GM12878 (cell line): ENCODE measurements at regions not wholly inside any gene's neighbourhood (a gene's known extent, or its start where the extent isn't known, plus 50 kb on each side); places are given as distances from the start of the nearest gene placed in this dataset.

Experiments used
- ATAC-seq: fragments of 200-7000 bp; cut with Tn5 transposase; 3 replicates; pipeline ENCODE4 v1.9.1; 2020; ENCODE audit warnings: mild to moderate bottlenecking, moderate library complexity
- BruUV-seq: library from RNA; stranded (reverse); fragments of 400-500 nt; replicated peaks from 2 replicates; lab custom pipeline; 2021; lab: Mats Ljungman, UMichigan
- CTCF ChIA-PET: fragments of 300-600 bp; sonication (Branson Sonifier 250); formaldehyde crosslinking; extraction: SDS; loops from one replicate; lab custom pipeline; 2021; ENCODE audit warnings: inconsistent platforms; lab: Yijun Ruan, JAX
- POLR2A ChIA-PET: fragments of 350-600 bp; formaldehyde crosslinking; extraction: SDS; loops from one replicate; lab custom pipeline; 2021; ENCODE audit warnings: inconsistent platforms; lab: Charles Lee
- RAD21 ChIA-PET: fragments of 300-600 bp; sonication (Branson Sonifier 250); formaldehyde crosslinking; loops from one replicate; lab custom pipeline; 2023; ENCODE audit warnings: antibody characterized with exemption; ENCODE audit not compliant: unreplicated experiment; lab: Charles Lee
- SMC1A ChIA-PET: fragments of 300-600 bp; sonication (Branson Sonifier 250); formaldehyde crosslinking; loops from one replicate; lab custom pipeline; 2023; ENCODE audit not compliant: unreplicated experiment, uncharacterized antibody; lab: Charles Lee
- DNase-seq: peaks from one replicate; pipeline ENCODE4 v3.0.0-alpha.2; 2011; ENCODE audit warnings: low read depth, low spot score
- FAIRE-seq: peaks from 3 replicates; lab custom pipeline; 2011; peaks lifted over from hg19 to GRCh38; lab: Jason Lieb, UNC
- H2AFZ ChIP-seq: 2 replicates; pipeline ENCODE4 v1.6.0; 2011; ENCODE audit warnings: low read depth, low read length, control low read depth; ENCODE audit not compliant: control insufficient read depth
- H3K27ac ChIP-seq: 2 replicates; pipeline ENCODE4 v1.5.1; 2011; ENCODE audit warnings: control low read depth; ENCODE audit not compliant: control insufficient read depth, insufficient read depth
- H3K27me3 ChIP-seq, 2 experiments: replicated peaks in 1 of 2; 2 replicates each; pipeline versions ENCODE4 v1.6.0 to v1.6.1; 2011; ENCODE audit warnings: low read length in 1 of 2; ENCODE audit not compliant: control insufficient read depth in 2 of 2, insufficient read depth in 2 of 2
- H3K36me3 ChIP-seq, 2 experiments: 2 replicates each; pipeline ENCODE4 v1.5.1; 2011; ENCODE audit warnings: low read length in 1 of 2; ENCODE audit not compliant: control insufficient read depth in 2 of 2, insufficient read depth in 2 of 2
- H3K4me1 ChIP-seq: 2 replicates; pipeline ENCODE4 v1.6.1; 2011; ENCODE audit warnings: mild to moderate bottlenecking, low read length, moderate library complexity, mixed read lengths; ENCODE audit not compliant: control insufficient read depth, insufficient read depth
- H3K4me2 ChIP-seq: 2 replicates; pipeline ENCODE4 v1.6.0; 2011; ENCODE audit warnings: control low read depth; ENCODE audit not compliant: control insufficient read depth, insufficient read depth
- H3K4me3 ChIP-seq: fragments of 200-600 bp; sonication (generic); 2 replicates; pipeline ENCODE4 v1.5.1; 2016
- H3K79me2 ChIP-seq: 2 replicates; pipeline ENCODE4 v1.6.0; 2011; ENCODE audit warnings: low read length; ENCODE audit not compliant: control insufficient read depth, insufficient read depth
- H3K9ac ChIP-seq: 2 replicates; pipeline ENCODE4 v1.8.0; 2011; ENCODE audit warnings: low read length, control low read depth, mixed read lengths; ENCODE audit not compliant: control insufficient read depth, insufficient read depth
- H3K9me3 ChIP-seq: replicated peaks from 3 replicates; pipeline ENCODE4 v1.5.1; 2011; ENCODE audit warnings: mild to moderate bottlenecking, low read length; ENCODE audit not compliant: control insufficient read depth, insufficient read depth
- H4K20me1 ChIP-seq: 2 replicates; pipeline ENCODE4 v1.6.0; 2011; ENCODE audit not compliant: control insufficient read depth, insufficient read depth
- BCL3 ChIP-seq: IDR thresholded peaks from 2 replicates; pipeline ENCODE4 v1.6.1; 2011; ENCODE audit warnings: borderline replicate concordance, low read depth, mild to moderate bottlenecking, moderate library complexity, low read length; ENCODE audit not compliant: insufficient read depth, poor library complexity, severe bottlenecking
- BRCA1 ChIP-seq: IDR thresholded peaks from 2 replicates; pipeline ENCODE4 v1.6.1; 2011; ENCODE audit warnings: low read depth, low read length, improper control_type of control experiment
- CEBPB ChIP-seq, 2 experiments: fragments of 150-350 bp in 1 of 2; IDR thresholded peaks; 2 replicates each; pipeline ENCODE4 v1.6.1; 2012 to 2014; ENCODE audit warnings: low read depth in 2 of 2, low read length in 2 of 2, borderline replicate concordance in 1 of 2, inconsistent platforms in 1 of 2
- DPF2 ChIP-seq: fragments of 450-650 bp; IDR thresholded peaks from 2 replicates; pipeline ENCODE4 v1.6.1; 2017; ENCODE audit warnings: mild to moderate bottlenecking
- IKZF2 ChIP-seq, 2 experiments: fragments of 450-650 bp; IDR thresholded peaks; 2 replicates each; pipeline ENCODE4 v1.6.1; 2017; ENCODE audit warnings: mild to moderate bottlenecking in 2 of 2, moderate library complexity in 2 of 2
- MEF2A ChIP-seq: IDR thresholded peaks from 2 replicates; pipeline ENCODE4 v1.6.1; 2011; ENCODE audit warnings: low read depth, mild to moderate bottlenecking, low read length, moderate library complexity; ENCODE audit not compliant: insufficient read depth
- MTA3 ChIP-seq: IDR thresholded peaks from 2 replicates; pipeline ENCODE4 v1.6.1; 2012; ENCODE audit warnings: low read length, inconsistent platforms, borderline replicate concordance
- PKNOX1 ChIP-seq: fragments of 450-650 bp; IDR thresholded peaks from 2 replicates; pipeline ENCODE4 v1.6.1; 2016; ENCODE audit warnings: mild to moderate bottlenecking
- POLR2AphosphoS2 ChIP-seq: IDR thresholded peaks from 2 replicates; pipeline ENCODE4 v1.6.1; 2011; ENCODE audit warnings: low read depth, mild to moderate bottlenecking, low read length, improper control_type of control experiment, moderate library complexity
- POU2F2 ChIP-seq: IDR thresholded peaks from 3 replicates; pipeline ENCODE4 v1.6.1; 2011; ENCODE audit warnings: low read depth, mild to moderate bottlenecking, low read length, borderline replicate concordance
- SIN3A ChIP-seq: IDR thresholded peaks from 2 replicates; pipeline ENCODE4 v1.6.1; 2012; ENCODE audit warnings: low read depth, low read length, improper control_type of control experiment
- SUZ12 ChIP-seq: fragments of 200-600 bp; sonication (generic); IDR thresholded peaks from one replicate; pipeline ENCODE4 v1.6.1; 2018; ENCODE audit warnings: antibody characterized with exemption, mild to moderate bottlenecking; ENCODE audit not compliant: unreplicated experiment
- TBL1XR1 ChIP-seq: IDR thresholded peaks from 2 replicates; pipeline ENCODE4 v1.6.1; 2012; ENCODE audit warnings: low read depth, low read length, improper control_type of control experiment
- ZBTB33 ChIP-seq: fragments of 450-650 bp; IDR thresholded peaks from 2 replicates; pipeline ENCODE4 v1.6.1; 2017; ENCODE audit warnings: mild to moderate bottlenecking
- ZZZ3 ChIP-seq: IDR thresholded peaks from 2 replicates; pipeline ENCODE4 v1.6.1; 2011; ENCODE audit warnings: low read depth; ENCODE audit not compliant: control insufficient read depth, insufficient read length
- WGBS: methylation state at CpG from one replicate; pipeline ENCODE4 v1.1.6; 2016; ENCODE audit warnings: low lambda C conversion rate; ENCODE audit not compliant: insufficient replicate concordance, insufficient coverage; ENCODE audit errors: missing lambda C conversion rate; 5-methylcytosine and 5-hydroxymethylcytosine counted together
- in situ Hi-C: fragments of 300-500 bp; cut with MboI; formaldehyde crosslinking; loops from 9 replicates; pipeline ENCODE4 v1.14.3; 2018; ENCODE audit warnings: mixed read lengths
- intact Hi-C: fragments of 100-400 bp; cut with micrococcal nuclease; formaldehyde crosslinking; loops from one replicate; pipeline ENCODE4 v1.14.2; 2022; ENCODE audit not compliant: unreplicated experiment
- TF ChIP-seq, protein P1 (sequence below): fragments of 450-650 bp; formaldehyde crosslinking; IDR thresholded peaks from 2 replicates; pipeline ENCODE4 v1.4.0; 2022; ENCODE audit warnings: mild to moderate bottlenecking, moderate library complexity

DNA sequence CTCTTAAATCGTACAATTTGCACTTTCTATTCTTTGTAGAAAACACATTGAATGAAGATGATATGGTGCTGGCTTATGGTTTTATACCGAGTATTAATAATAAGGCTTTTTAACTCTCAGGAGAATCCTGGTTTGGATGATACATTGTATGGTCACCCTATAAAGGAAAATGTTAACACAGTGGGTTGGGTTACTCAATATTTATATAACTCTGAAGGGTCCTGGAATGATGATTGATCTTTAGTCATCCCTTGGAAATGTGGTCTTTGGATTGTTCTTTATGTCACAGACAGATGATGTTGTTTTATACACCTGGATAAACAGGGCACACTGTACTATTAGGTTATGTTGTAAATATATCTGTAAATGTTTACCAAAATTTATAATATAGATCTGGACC is 496.2 kb upstream of the NDST4 start (continued):
- no peak for TF ChIP-seq ZBTB33

DNA sequence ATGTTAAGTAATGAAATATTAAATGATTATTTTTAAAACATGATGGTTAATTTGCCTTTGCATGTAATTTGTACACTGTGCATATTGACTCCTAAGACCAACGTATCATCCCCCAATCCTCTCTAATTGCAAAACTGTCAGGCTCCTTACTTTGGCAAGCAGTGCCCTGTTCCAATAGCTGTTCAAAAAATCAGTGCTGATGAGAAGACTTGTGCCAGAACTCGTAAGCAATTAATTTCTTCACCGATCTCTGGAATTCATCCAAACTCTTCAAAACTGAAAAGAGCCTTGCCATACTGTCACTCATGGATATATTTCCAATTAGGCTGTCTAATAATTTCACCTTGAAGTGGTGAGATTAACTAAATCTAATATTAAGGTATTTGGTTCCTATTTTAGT is 493.9 kb upstream of the NDST4 start:
- Histone ChIP-seq H3K27me3 (no peaks in the 10 kb centered on the region), H3K27ac (no peak overlapping the region), H3K9me3 (no peaks in the 10 kb centered on the region), H3K36me3 (no peaks in the 10 kb centered on the region), H3K4me2 (no peak overlapping the region), H3K79me2 (no peaks in the 10 kb centered on the region), H4K20me1 (no peaks in the 10 kb centered on the region), H3K4me1 (no peaks in the 10 kb centered on the region), H3K9ac (no peak overlapping the region), H3K4me3 (no peak overlapping the region), H2AFZ (no peak overlapping the region)
- 41% methylated on average over 3 of the region's 3 CpGs for WGBS
- intact Hi-C loops = no loop called here
- FAIRE-seq (no peak), ATAC-seq (no peak), DNase-seq (no peak)
- RAD21 ChIA-PET = no interaction called here
- CTCF ChIA-PET = no interaction called here
- POLR2A ChIA-PET = no interaction called here
- SMC1A ChIA-PET = interaction anchor here (0.9 to 1.4 kb wide), 2 partner anchors 25 to 1690 kb away, joined by 3 read pairs; no protein-coding TSS in a partner anchor
- in situ Hi-C loops = no loop called here
- BruUV-seq = no TSS peak
- TF ChIP-seq POLR2AphosphoS2 (no peak), MTA3 (no peak), DPF2 (no peak), PKNOX1 (no peak), BRCA1 (no peak), POU2F2 (no peak), MEF2A (no peak), BCL3 (no peak), CEBPB (IDR thresholded peaks at IDR 0.05; ENCODE audit: borderline replicate concordance in 1 of 2, low read depth in 2 of 2, low read length in 2 of 2) (no peak), IKZF2 (IDR thresholded peaks at IDR 0.05) (no peak), SUZ12 (no peak), TBL1XR1 (no peak), ZZZ3 (no peak), SIN3A (no peak)
- TF ChIP-seq, protein P1, sequence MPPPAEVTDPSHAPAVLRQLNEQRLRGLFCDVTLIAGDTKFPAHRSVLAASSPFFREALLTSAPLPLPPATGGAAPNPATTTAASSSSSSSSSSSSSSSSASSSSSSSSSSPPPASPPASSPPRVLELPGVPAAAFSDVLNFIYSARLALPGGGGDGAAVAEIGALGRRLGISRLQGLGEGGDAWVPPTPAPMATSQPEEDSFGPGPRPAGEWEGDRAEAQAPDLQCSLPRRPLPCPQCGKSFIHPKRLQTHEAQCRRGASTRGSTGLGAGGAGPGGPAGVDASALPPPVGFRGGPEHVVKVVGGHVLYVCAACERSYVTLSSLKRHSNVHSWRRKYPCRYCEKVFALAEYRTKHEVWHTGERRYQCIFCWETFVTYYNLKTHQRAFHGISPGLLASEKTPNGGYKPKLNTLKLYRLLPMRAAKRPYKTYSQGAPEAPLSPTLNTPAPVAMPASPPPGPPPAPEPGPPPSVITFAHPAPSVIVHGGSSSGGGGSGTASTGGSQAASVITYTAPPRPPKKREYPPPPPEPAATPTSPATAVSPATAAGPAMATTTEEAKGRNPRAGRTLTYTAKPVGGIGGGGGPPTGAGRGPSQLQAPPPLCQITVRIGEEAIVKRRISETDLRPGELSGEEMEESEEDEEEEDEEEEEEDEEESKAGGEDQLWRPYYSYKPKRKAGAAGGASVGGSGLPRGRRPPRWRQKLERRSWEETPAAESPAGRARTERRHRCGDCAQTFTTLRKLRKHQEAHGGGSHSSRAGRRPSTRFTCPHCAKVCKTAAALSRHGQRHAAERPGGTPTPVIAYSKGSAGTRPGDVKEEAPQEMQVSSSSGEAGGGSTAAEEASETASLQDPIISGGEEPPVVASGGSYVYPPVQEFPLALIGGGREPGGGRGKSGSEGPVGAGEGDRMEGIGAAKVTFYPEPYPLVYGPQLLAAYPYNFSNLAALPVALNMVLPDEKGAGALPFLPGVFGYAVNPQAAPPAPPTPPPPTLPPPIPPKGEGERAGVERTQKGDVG (CRISPR knock-in tag) = no peak
